Suprapubic skin (tissue), 4 donors: ENCODE measurements at regions not wholly inside any gene's neighbourhood (a gene's known extent, or its start where the extent isn't known, plus 50 kb on each side); places are given as distances from the start of the nearest gene placed in this dataset.
"Not testable (repeated sequence)": the region's sequence is repeated elsewhere in the genome, so short reads cannot be mapped to it uniquely, and the experiment has no call there.

ENCODE experiments used
- DNase-seq, 2 donors: peaks; one replicate each; pipeline ENCODE4 v3.0.0-alpha.2; 2019; ENCODE audit warnings: low spot score in 2 of 2
- H3K27ac ChIP-seq: fragments of 200-600 bp; sonication (generic); one replicate; pipeline ENCODE4 v1.5.1; 2019
- H3K27me3 ChIP-seq: fragments of 200-600 bp; sonication (generic); one replicate; pipeline ENCODE4 v1.5.1; 2019
- H3K36me3 ChIP-seq: fragments of 200-600 bp; sonication (generic); one replicate; pipeline ENCODE4 v1.5.1; 2019
- H3K4me1 ChIP-seq: fragments of 200-600 bp; sonication (generic); one replicate; pipeline ENCODE4 v1.5.1; 2019
- H3K4me3 ChIP-seq: fragments of 200-600 bp; sonication (generic); one replicate; pipeline ENCODE4 v1.5.1; 2019; ENCODE audit warnings: mild to moderate bottlenecking
- H3K9me3 ChIP-seq: fragments of 200-600 bp; sonication (generic); one replicate; pipeline ENCODE4 v1.5.1; 2019
- EP300 ChIP-seq: sonication (generic); formaldehyde crosslinking; IDR thresholded peaks from one replicate; pipeline ENCODE4 v1.6.1; 2017; ENCODE audit warnings: antibody characterized with exemption
- POLR2A ChIP-seq, 2 donors: fragments of 450-650 bp; IDR thresholded peaks; one replicate each; pipeline ENCODE4 v1.6.1; 2017; ENCODE audit warnings: antibody characterized with exemption in 2 of 2, mild to moderate bottlenecking in 2 of 2, moderate library complexity in 2 of 2
- POLR2AphosphoS5 ChIP-seq, 3 donors: sonication (generic); formaldehyde crosslinking; IDR thresholded peaks; one replicate each; pipeline ENCODE4 v1.6.1; 2017; ENCODE audit warnings: antibody characterized with exemption in 3 of 3
- WGBS: methylation state at CpG from one replicate; pipeline ENCODE4 v1.1.5; 2018; 5-methylcytosine and 5-hydroxymethylcytosine counted together
- TF ChIP-seq, protein P1 (sequence below), 2 donors: fragments of 200-600 bp in 1 of 2; fragments of 450-650 bp in 1 of 2; sonication (generic) in 1 of 2; IDR thresholded peaks; one replicate each; pipeline ENCODE4 v1.5.1; 2016 to 2019; ENCODE audit warnings: antibody characterized with exemption in 2 of 2, mild to moderate bottlenecking in 1 of 2, moderate library complexity in 1 of 2

DNA sequence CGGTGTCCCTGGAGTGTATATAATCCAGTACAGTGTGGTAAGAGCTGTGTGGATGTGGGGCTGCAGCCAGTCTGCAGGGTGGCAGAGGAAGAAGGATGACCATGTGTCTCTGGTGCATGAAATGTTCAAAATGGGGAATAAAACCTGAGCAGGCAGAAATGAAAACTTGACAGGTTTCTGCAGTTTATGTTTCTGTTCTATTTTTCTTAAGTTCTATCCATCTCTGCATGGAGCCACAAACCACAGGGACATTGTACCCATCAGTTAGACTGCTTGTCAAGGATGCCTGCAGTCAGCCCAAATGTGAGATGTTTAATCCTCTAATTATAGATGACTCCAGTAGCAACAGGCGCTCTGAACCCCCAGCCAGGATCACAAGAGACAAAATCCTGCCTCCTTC, 216.7 kb downstream of the IL20RB start:
- no peak overlapping the region for H3K27ac ChIP-seq
- DNase-seq: no peak
- no peaks in the 10 kb centered on the region for H3K9me3 ChIP-seq
- no peaks in the 10 kb centered on the region for H3K36me3 ChIP-seq
- no peaks in the 10 kb centered on the region for H3K27me3 ChIP-seq
- 45% methylated on average over 2 of the region's 2 CpGs for WGBS
- TF ChIP-seq POLR2AphosphoS5 (IDR thresholded peaks at IDR 0.05) (no peak), EP300 (no peak), POLR2A (IDR thresholded peaks at IDR 0.05) (no peak)
- TF ChIP-seq, protein P1, sequence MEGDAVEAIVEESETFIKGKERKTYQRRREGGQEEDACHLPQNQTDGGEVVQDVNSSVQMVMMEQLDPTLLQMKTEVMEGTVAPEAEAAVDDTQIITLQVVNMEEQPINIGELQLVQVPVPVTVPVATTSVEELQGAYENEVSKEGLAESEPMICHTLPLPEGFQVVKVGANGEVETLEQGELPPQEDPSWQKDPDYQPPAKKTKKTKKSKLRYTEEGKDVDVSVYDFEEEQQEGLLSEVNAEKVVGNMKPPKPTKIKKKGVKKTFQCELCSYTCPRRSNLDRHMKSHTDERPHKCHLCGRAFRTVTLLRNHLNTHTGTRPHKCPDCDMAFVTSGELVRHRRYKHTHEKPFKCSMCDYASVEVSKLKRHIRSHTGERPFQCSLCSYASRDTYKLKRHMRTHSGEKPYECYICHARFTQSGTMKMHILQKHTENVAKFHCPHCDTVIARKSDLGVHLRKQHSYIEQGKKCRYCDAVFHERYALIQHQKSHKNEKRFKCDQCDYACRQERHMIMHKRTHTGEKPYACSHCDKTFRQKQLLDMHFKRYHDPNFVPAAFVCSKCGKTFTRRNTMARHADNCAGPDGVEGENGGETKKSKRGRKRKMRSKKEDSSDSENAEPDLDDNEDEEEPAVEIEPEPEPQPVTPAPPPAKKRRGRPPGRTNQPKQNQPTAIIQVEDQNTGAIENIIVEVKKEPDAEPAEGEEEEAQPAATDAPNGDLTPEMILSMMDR (IDR thresholded peaks at IDR 0.05): no peak
- H3K4me1 ChIP-seq: no peaks in the 10 kb centered on the region
- no peak overlapping the region for H3K4me3 ChIP-seq

DNA sequence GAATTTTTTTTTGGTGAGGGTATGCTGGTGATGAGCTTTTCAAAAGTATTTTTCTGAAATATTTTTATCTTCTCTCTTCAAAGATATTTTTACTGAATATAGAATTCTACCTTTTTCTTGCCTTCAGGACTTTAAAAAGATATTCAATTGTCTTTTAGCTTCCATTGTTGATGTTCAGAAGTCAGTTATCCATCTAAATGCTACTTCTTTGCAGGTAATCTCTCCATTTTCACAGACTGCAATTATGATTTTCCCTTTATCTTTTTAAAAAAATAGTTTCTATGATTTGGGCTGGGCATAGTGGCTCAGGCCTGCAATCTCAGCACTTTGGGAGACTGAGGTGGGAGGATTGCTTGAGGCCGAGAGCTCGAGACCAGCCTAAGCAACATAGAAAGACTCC, 222.4 kb downstream of the IL20RB start:
- Histone ChIP-seq H3K4me3 (no peak overlapping the region), H3K27me3 (no peaks in the 10 kb centered on the region), H3K4me1 (no peaks in the 10 kb centered on the region), H3K9me3 (peaks cover 18% of the 10 kb centered on the region), H3K36me3 (no peaks in the 10 kb centered on the region), H3K27ac (no peak overlapping the region)
- WGBS: 97% methylated on average over 2 of the region's 2 CpGs
- DNase-seq: no peak
- TF ChIP-seq POLR2A (IDR thresholded peaks at IDR 0.05): no peak
- TF ChIP-seq EP300: no peak
- TF ChIP-seq, protein P1 (IDR thresholded peaks at IDR 0.05): no peak
- no peak for TF ChIP-seq POLR2AphosphoS5 (IDR thresholded peaks at IDR 0.05)

DNA sequence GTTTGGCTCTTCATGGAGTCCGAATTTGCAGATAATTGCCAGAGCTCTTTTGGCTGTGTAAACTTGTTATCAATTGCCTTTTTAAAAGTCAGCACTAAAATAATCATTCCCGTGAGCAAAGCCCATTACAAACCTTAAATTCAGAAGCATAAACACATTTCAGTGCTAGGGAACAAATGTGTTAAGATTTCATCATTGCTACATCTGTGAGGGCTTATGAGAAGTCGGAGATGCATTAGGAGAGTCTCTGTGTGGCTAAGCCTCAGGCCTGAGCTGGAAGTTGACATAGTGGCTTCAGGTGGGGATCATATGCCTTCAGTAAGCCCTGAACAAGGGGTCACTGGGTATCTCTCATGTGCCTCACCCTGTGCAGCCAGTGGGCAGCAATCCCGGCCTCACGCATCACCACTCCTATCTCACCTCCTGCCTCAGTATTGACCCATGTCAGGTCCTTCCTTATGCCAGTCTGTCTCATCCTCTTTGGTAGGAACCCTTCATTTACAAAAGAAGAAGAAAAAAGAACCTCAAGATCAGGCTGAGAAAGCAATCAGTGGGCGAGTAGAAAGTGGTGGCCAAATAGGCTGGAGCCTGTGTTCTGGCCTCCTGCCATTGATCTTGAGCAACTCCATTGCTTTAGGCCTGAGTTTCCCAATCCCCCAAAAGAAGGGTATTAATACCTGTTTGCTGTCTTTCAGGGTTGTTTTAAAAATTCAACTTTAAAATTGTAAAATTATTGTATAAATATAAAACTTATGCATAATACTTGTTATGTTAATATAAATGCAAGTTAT, 233.5 kb downstream of the IL20RB start:
- Histone ChIP-seq H3K27ac (no peak overlapping the region), H3K36me3 (no peaks in the 10 kb centered on the region)
- 65% methylated on average over 6 of the region's 6 CpGs for WGBS

DNA sequence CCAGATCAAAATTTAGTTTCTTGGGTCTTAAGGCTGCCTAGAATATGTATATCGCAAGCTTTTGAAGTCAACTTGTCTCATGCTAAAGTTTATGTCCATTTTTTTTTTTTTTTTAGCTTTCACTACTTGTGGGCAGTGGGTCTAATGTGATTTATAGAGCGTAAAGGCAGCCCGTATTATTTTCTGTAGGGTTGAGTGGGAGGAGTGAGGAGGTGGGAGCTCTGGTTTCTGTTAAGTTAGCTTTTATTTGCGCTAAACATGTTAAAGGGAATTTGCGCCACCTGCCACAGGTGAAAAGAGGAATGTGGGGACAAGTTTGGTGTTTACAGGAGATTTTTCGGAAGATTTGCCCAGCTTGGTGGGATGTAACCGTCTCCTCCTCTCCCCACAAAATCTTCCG, 234.2 kb downstream of the IL20RB start:
- DNase-seq: no peak
- TF ChIP-seq, protein P1 (IDR thresholded peaks at IDR 0.05): no peak
- TF ChIP-seq POLR2A (IDR thresholded peaks at IDR 0.05): no peak
- TF ChIP-seq POLR2AphosphoS5 (IDR thresholded peaks at IDR 0.05): no peak
- no peak for TF ChIP-seq EP300
- 76% methylated on average over 8 of the region's 8 CpGs for WGBS
- Histone ChIP-seq H3K27me3 (no peaks in the 10 kb centered on the region), H3K9me3 (no peaks in the 10 kb centered on the region), H3K4me3 (no peak overlapping the region), H3K4me1 (no peaks in the 10 kb centered on the region), H3K27ac (no peak overlapping the region), H3K36me3 (no peaks in the 10 kb centered on the region)

More for the DNA sequence above, 233.5 kb downstream of the IL20RB start:
- H3K4me1 ChIP-seq: no peaks in the 10 kb centered on the region
- H3K9me3 ChIP-seq: no peaks in the 10 kb centered on the region
- TF ChIP-seq POLR2AphosphoS5 (IDR thresholded peaks at IDR 0.05): no peak
- TF ChIP-seq, protein P1 (IDR thresholded peaks at IDR 0.05): no peak
- no peak overlapping the region for H3K4me3 ChIP-seq
- DNase-seq: no peak
- H3K27me3 ChIP-seq: no peaks in the 10 kb centered on the region

DNA sequence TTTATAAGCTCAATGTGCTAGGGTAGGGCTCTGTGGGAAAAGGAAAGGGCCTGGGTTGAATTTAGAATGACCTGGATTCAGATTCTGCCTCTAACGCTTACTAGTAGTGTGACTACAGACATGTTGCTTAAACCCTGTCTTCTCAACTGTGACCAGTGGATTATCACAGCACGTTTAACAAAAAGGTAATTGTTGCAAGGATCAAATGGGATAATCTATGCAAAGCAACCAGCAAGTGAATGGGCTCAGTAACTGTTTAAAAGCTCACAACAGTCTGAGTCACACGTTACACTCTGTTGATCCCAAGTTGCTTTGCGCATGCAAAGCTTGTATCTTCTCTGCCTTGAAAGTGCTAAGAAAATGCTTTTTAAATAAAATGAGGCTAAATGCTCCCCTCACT, 236.5 kb downstream of the IL20RB start:
- H3K36me3 ChIP-seq: no peaks in the 10 kb centered on the region
- no peak for TF ChIP-seq POLR2A (IDR thresholded peaks at IDR 0.05)
- no peak for TF ChIP-seq POLR2AphosphoS5 (IDR thresholded peaks at IDR 0.05)
- TF ChIP-seq EP300: no peak
- TF ChIP-seq, protein P1 (IDR thresholded peaks at IDR 0.05): no peak
- no peak for DNase-seq
- no peaks in the 10 kb centered on the region for H3K27me3 ChIP-seq
- no peaks in the 10 kb centered on the region for H3K4me1 ChIP-seq
- H3K27ac ChIP-seq: no peak overlapping the region
- no peak overlapping the region for H3K4me3 ChIP-seq
- H3K9me3 ChIP-seq: no peaks in the 10 kb centered on the region
- WGBS: 82% methylated on average over 4 of the region's 4 CpGs

DNA sequence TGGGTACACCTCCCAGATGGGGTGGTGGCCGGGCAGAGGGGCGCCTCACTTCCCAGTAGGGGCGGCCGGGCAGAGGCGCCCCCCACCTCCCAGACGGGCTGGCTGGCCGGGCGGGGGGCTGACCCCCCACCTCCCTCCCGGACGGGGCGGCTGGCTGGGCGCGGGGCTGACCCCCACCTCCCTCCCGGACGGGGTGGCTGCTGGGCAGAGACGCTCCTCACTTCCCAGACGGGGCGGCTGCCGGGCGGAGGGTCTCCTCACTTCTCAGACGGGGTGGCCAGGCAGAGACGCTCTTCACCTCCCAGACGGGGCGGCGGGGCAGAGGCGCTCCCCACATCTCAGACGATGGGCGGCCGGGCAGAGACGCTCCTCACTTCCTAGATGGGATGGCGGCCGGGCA, 240.6 kb downstream of the IL20RB start:
- not testable (repeated sequence) for H3K9me3 ChIP-seq, H3K27me3 ChIP-seq, H3K4me3 ChIP-seq, H3K27ac ChIP-seq, DNase-seq, H3K36me3 ChIP-seq, H3K4me1 ChIP-seq
- 100% methylated on average over 11 of the region's 32 CpGs for WGBS
